MM.1S (cell line): ENCODE measurements at regions not wholly inside any gene's neighbourhood (a gene's known extent, or its start where the extent isn't known, plus 50 kb on each side); places are given as distances from the start of the nearest gene placed in this dataset.
"Not testable (repeated sequence)": the region's sequence is repeated elsewhere in the genome, so short reads cannot be mapped to it uniquely, and the experiment has no call there.

ENCODE experiments used
- EZH2 ChIP-seq: fragments of 300-600 bp; sonication (generic); optimal IDR thresholded peaks from 2 replicates; pipeline ENCODE3; 2017; ENCODE audit warnings: low read depth, mild to moderate bottlenecking, antibody characterized with exemption, low read length, mixed read lengths
- TF ChIP-seq, protein P1 (sequence below): fragments of 300-600 bp; sonication (generic); IDR thresholded peaks from 2 replicates; pipeline ENCODE4 v1.5.1; 2016; ENCODE audit warnings: antibody characterized with exemption, low read length, mixed read lengths

DNA sequence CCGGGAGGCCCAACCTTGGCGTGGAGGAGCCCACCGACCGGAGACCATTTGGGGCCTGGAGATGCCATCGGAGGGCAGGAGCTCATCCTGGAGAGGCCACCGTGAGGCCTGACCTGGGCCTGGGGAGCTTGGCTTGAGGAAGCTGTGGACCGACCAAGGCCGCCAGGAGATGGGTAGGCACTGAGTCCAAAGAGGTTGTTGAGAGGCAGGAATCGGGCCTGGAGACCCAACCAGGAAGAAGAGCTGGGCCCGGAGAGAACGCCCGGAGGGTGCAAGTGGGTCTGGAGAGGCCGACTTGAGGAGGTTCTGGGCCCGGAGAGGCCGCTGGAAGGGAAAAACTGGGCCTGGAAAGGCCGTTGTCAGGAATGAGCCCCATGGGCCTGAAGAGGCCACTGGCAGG lies 313.8 kb downstream of the OR4F29 start:
- TF ChIP-seq, protein P1, sequence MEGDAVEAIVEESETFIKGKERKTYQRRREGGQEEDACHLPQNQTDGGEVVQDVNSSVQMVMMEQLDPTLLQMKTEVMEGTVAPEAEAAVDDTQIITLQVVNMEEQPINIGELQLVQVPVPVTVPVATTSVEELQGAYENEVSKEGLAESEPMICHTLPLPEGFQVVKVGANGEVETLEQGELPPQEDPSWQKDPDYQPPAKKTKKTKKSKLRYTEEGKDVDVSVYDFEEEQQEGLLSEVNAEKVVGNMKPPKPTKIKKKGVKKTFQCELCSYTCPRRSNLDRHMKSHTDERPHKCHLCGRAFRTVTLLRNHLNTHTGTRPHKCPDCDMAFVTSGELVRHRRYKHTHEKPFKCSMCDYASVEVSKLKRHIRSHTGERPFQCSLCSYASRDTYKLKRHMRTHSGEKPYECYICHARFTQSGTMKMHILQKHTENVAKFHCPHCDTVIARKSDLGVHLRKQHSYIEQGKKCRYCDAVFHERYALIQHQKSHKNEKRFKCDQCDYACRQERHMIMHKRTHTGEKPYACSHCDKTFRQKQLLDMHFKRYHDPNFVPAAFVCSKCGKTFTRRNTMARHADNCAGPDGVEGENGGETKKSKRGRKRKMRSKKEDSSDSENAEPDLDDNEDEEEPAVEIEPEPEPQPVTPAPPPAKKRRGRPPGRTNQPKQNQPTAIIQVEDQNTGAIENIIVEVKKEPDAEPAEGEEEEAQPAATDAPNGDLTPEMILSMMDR: not testable (repeated sequence)
- TF ChIP-seq EZH2: not testable (repeated sequence)
